ENCODE measurements at regions not wholly inside any gene's neighbourhood (a gene's known extent, or its start where the extent isn't known, plus 50 kb on each side); places are given as distances from the start of the nearest gene placed in this dataset.
"Not testable (repeated sequence)": the region's sequence is repeated elsewhere in the genome, so short reads cannot be mapped to it uniquely, and the experiment has no call there.

GRCh38 chr15:95017666-95018328 lies 786.4 kb downstream of the MCTP2 start:
- no peak for DNase-seq (ENCODE audit: low spot score)

- DNase-seq (ENCODE audit: low spot score) = no peak
Measured at GRCh38 chr15:95018888-95019545, 787.7 kb downstream of the MCTP2 start.

GRCh38 chr15:95019907-95020306 lies 788.5 kb downstream of the MCTP2 start:
- no peak for DNase-seq (ENCODE audit: low spot score)

- DNase-seq (ENCODE audit: low spot score) = no peak
Measured at GRCh38 chr15:95021816-95022215, 790.5 kb downstream of the MCTP2 start.

- DNase-seq (ENCODE audit: low spot score) = no peak
Measured at GRCh38 chr15:95024351-95024750, 793.0 kb downstream of the MCTP2 start.

GRCh38 chr15:95025924-95026728 lies 794.8 kb downstream of the MCTP2 start:
- DNase-seq (ENCODE audit: low spot score) = peak; percentile 50

GRCh38 chr15:95027981-95028380 lies 796.6 kb downstream of the MCTP2 start:
- DNase-seq (ENCODE audit: low spot score) = no peak

- no peak for DNase-seq (ENCODE audit: low spot score)
Measured at GRCh38 chr15:95032156-95032555, 800.8 kb downstream of the MCTP2 start.

- DNase-seq (ENCODE audit: low spot score) = no peak
Measured at GRCh38 chr15:95035106-95035505, 803.7 kb downstream of the MCTP2 start.

- no peak for DNase-seq (ENCODE audit: low spot score)
Measured at GRCh38 chr15:95041297-95041696, 809.9 kb downstream of the MCTP2 start.

GRCh38 chr15:95043236-95043932 lies 812.0 kb downstream of the MCTP2 start:
- not testable (repeated sequence) for DNase-seq (ENCODE audit: low spot score)

GRCh38 chr15:95043933-95044313 lies 812.6 kb downstream of the MCTP2 start:
- no peak for DNase-seq (ENCODE audit: low spot score)

- DNase-seq (ENCODE audit: low spot score) = no peak
Measured at GRCh38 chr15:95044745-95045417, 813.5 kb downstream of the MCTP2 start.

- DNase-seq (ENCODE audit: low spot score) = no peak
Measured at GRCh38 chr15:95051861-95052260, 820.5 kb downstream of the MCTP2 start.

- DNase-seq (ENCODE audit: low spot score) = no peak
Measured at GRCh38 chr15:95059346-95059905, 828.1 kb downstream of the MCTP2 start.

- DNase-seq (ENCODE audit: low spot score) = no peak
Measured at GRCh38 chr15:95068701-95069521, 837.5 kb downstream of the MCTP2 start.

GRCh38 chr15:95075792-95076677 lies 844.7 kb downstream of the MCTP2 start:
- DNase-seq (ENCODE audit: low spot score) = no peak

- DNase-seq (ENCODE audit: low spot score) = no peak
Measured at GRCh38 chr15:95076678-95076990, 845.3 kb downstream of the MCTP2 start.

GRCh38 chr15:95078003-95078402 lies 846.6 kb downstream of the MCTP2 start:
- no peak for DNase-seq (ENCODE audit: low spot score)

- DNase-seq (ENCODE audit: low spot score) = not testable (repeated sequence)
Measured at GRCh38 chr15:95080228-95080627, 848.9 kb downstream of the MCTP2 start.
